Fibroblast of mammary gland (primary cell): ENCODE measurements at regions not wholly inside any gene's neighbourhood (a gene's known extent, or its start where the extent isn't known, plus 50 kb on each side); places are given as distances from the start of the nearest gene placed in this dataset.

Experiments used
- DNase-seq: peaks from one replicate; pipeline ENCODE4 v3.0.0-alpha.2; 2010; ENCODE audit warnings: low read depth
- H3K4me3 ChIP-seq: 2 replicates; pipeline ENCODE4 v1.5.1; 2011; ENCODE audit warnings: low read depth, mild to moderate bottlenecking, low read length, moderate library complexity; ENCODE audit not compliant: control insufficient read depth
- TF ChIP-seq, protein P1 (sequence below): conservative IDR thresholded peaks from 2 replicates; pipeline ENCODE4 v1.5.1; 2011; ENCODE audit warnings: low read depth, low read length, inconsistent platforms; ENCODE audit not compliant: control insufficient read depth, insufficient read depth

DNA sequence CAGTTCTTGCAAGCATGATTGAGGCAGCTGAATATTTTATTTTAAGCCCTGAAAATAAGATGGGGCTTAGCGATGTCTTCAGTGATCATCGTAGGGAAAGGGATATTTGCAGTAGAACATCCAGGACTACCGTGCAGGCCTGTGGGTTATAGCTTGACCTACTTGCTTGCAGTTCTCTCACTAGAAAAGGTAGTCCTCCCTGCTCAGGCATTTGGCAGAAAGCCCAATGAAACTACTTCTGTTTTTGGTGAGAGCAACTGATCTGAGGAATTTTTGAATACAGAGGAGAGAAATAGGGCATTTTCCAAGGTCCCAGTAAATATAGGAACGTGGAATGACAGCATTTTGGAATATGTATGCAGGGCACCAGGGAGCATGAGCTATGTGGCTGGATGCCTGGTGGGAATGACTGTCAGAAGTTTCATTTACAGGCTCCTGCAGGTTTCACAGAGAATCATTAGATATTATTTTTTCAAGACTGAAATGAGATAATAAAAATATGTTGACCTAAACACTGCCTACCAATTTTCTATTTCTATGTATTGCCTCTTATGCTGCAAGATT, 417.9 kb upstream of the ACTBL2 start:
- no peak overlapping the region for H3K4me3 ChIP-seq
- TF ChIP-seq, protein P1, sequence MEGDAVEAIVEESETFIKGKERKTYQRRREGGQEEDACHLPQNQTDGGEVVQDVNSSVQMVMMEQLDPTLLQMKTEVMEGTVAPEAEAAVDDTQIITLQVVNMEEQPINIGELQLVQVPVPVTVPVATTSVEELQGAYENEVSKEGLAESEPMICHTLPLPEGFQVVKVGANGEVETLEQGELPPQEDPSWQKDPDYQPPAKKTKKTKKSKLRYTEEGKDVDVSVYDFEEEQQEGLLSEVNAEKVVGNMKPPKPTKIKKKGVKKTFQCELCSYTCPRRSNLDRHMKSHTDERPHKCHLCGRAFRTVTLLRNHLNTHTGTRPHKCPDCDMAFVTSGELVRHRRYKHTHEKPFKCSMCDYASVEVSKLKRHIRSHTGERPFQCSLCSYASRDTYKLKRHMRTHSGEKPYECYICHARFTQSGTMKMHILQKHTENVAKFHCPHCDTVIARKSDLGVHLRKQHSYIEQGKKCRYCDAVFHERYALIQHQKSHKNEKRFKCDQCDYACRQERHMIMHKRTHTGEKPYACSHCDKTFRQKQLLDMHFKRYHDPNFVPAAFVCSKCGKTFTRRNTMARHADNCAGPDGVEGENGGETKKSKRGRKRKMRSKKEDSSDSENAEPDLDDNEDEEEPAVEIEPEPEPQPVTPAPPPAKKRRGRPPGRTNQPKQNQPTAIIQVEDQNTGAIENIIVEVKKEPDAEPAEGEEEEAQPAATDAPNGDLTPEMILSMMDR, result no peak
- no peak for DNase-seq

DNA sequence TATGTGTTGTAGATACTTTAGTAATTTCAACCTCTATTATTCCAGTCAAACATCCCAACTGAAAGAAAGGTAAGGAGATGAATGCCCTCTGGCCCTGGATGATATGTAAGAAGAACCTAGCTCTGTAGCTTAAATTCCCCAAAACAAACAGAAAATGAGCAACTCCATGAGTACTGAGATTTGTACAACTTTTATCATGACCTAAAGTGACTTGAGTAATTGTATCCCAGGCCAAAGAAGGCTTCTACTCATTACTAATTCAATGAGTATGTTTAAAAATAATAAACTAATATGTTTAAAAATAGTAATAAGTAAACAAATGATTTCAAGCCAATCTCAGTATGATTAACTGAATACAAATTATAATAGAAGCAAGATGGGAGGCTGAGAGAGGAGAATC, 414.0 kb upstream of the ACTBL2 start:
- TF ChIP-seq, protein P1, result no peak
- DNase-seq, result peak; percentile 14
- H3K4me3 ChIP-seq, result no peak overlapping the region

DNA sequence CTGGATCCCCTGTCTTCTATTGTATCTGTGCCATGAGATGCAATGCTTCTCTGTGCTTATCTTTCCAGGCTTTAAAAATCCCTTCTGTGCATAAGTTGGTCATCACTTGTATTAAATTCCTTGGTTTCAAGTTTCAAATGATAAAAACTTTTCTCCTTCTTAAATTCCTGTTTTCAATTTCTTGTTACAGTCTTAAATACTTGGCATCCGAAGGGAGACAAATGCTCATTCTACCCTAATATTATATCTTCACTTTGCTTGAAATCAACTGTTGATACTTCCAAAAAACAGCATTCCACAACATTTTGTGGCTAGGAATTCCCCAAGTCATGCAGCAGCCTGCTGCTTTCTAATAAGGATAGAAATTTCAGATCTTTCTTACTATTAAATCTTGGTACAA, 413.2 kb upstream of the ACTBL2 start:
- TF ChIP-seq, protein P1, result no peak
- H3K4me3 ChIP-seq, result no peak overlapping the region
- no peak for DNase-seq

DNA sequence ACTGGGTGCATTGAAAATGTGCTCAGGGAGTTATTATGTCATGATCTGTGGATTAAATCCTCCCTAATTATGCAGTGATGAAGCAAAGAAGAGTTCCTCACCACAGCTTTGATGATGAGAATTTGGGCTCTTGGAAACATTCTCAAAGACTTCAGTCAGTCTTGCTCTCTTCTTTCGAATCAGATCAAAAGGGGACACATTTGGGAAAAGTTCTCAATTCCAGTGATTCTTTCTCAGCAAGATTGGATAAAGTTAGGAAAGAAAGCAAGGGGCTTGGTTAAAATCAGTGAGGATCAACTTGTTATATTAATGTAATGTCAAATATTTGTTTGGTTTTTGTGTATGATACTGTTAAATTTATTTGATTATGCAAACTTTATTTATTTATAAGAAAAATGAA, 411.3 kb upstream of the ACTBL2 start:
- TF ChIP-seq, protein P1, result no peak
- H3K4me3 ChIP-seq, result no peak overlapping the region
- no peak for DNase-seq

DNA sequence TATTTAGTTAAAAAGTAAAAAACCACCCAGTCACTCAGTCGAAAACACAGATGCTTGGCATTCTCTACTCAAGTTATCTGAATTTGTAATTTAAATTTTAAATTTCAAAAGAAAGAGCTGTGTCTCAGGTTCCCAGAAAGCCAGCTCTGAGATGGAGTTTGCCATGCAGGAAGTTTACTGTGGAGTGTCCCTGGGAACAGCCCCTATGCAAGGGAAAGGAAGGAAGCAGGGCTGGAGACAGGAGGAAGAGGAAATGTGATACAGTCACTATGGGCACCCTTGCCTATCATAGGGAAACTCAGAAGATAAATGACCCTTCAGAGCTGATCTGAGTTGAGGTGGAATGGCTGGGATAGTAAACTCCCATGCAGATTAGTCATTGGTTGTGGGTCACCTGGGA, 408.8 kb upstream of the ACTBL2 start:
- no peak for DNase-seq
- no peak overlapping the region for H3K4me3 ChIP-seq
- TF ChIP-seq, protein P1, result no peak

DNA sequence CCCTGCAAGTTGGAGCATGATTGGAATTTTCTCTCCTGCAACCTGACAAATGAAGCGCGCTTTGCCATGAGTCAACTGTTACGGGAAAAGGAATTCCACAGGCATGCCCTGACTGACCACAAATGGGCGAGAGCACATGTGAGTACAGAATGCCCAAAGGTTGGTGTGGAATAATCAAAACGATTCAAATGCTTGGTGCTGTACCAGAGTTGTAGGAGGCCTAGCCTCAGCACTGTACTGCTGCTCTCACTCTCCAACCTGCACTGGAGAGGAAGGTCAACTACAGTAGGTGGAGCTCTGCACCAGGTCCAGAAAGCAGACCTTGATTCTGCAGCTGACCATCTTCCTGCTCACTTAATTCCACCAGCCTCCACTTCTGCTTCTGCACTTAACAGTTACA, 406.9 kb upstream of the ACTBL2 start:
- DNase-seq, result peak; percentile 46
- TF ChIP-seq, protein P1, result peak; percentile 21
- H3K4me3 ChIP-seq, result no peak overlapping the region
